Left ventricle myocardium superior (tissue), 1 donor: ENCODE measurements at regions not wholly inside any gene's neighbourhood (a gene's known extent, or its start where the extent isn't known, plus 50 kb on each side); places are given as distances from the start of the nearest gene placed in this dataset.
"Not testable (repeated sequence)": the region's sequence is repeated elsewhere in the genome, so short reads cannot be mapped to it uniquely, and the experiment has no call there.

ENCODE experiments used
- ATAC-seq: fragments of 200-7000 bp; cut with Tn5 transposase; one replicate; pipeline ENCODE4 v1.9.1; 2020; ENCODE audit warnings: mild to moderate bottlenecking, moderate library complexity
- DNase-seq: peaks from one replicate; pipeline ENCODE4 v3.0.0-alpha.2; 2020
- intact Hi-C: fragments of 100-400 bp; cut with micrococcal nuclease; formaldehyde crosslinking; loops from one replicate; pipeline ENCODE4 v1.11.0; 2022
- donor health status: DM: no; HTN: yes; CAD: no; lungs with severe emphysema.

GRCh38 chr5:106401561-106401960 is 1269.2 kb downstream of the EFNA5 start:
- intact Hi-C loops: no loop called here
- DNase-seq: no peak
- ATAC-seq: no peak

- intact Hi-C loops: no loop called here
- no peak for ATAC-seq
- DNase-seq: no peak
These were observed 1271.3 kb downstream of the EFNA5 start for GRCh38 chr5:106399391-106399790.

- intact Hi-C loops: no loop called here
- ATAC-seq: no peak
- no peak for DNase-seq
These were observed 1273.0 kb downstream of the EFNA5 start for GRCh38 chr5:106397700-106398099.

GRCh38 chr5:106393276-106393675 is 1277.5 kb downstream of the EFNA5 start:
- intact Hi-C loops: no loop called here
- no peak for DNase-seq
- no peak for ATAC-seq

- DNase-seq (no peak), ATAC-seq (no peak)
- intact Hi-C loops: no loop called here
These were observed 1278.0 kb downstream of the EFNA5 start for GRCh38 chr5:106392766-106393165.

- DNase-seq, ATAC-seq, intact Hi-C loops: not testable (repeated sequence)
These were observed 1283.0 kb downstream of the EFNA5 start for GRCh38 chr5:106387767-106388166.

GRCh38 chr5:106386287-106386686 is 1284.5 kb downstream of the EFNA5 start:
- intact Hi-C loops: no loop called here
- ATAC-seq (no peak), DNase-seq (no peak)

GRCh38 chr5:106380736-106381135 is 1290.0 kb downstream of the EFNA5 start:
- intact Hi-C loops: no loop called here
- no peak for DNase-seq
- ATAC-seq: no peak

- DNase-seq: no peak
- ATAC-seq: no peak
- intact Hi-C loops: no loop called here
These were observed 1294.2 kb downstream of the EFNA5 start for GRCh38 chr5:106376522-106376921.

- DNase-seq (no peak), ATAC-seq (no peak)
- intact Hi-C loops: no loop called here
These were observed 1295.8 kb downstream of the EFNA5 start for GRCh38 chr5:106374956-106375355.

GRCh38 chr5:106368021-106368420 is 1302.7 kb downstream of the EFNA5 start:
- ATAC-seq (no peak), DNase-seq (no peak)
- intact Hi-C loops: no loop called here

- intact Hi-C loops: no loop called here
- DNase-seq (no peak), ATAC-seq (no peak)
These were observed 1303.5 kb downstream of the EFNA5 start for GRCh38 chr5:106367281-106367680.

GRCh38 chr5:106363578-106363977 is 1307.2 kb downstream of the EFNA5 start:
- intact Hi-C loops: no loop called here
- ATAC-seq (no peak), DNase-seq (no peak)

- no peak for DNase-seq
- ATAC-seq: no peak
- intact Hi-C loops: no loop called here
These were observed 1308.8 kb downstream of the EFNA5 start for GRCh38 chr5:106361905-106362304.

- intact Hi-C loops: no loop called here
- ATAC-seq: no peak
- DNase-seq: no peak
These were observed 1339.3 kb downstream of the EFNA5 start for GRCh38 chr5:106331415-106331814.

- intact Hi-C loops: no loop called here
- DNase-seq (no peak), ATAC-seq (no peak)
These were observed 1346.4 kb downstream of the EFNA5 start for GRCh38 chr5:106324356-106324755.

GRCh38 chr5:106321242-106321641 is 1349.5 kb downstream of the EFNA5 start:
- DNase-seq (no peak), ATAC-seq (no peak)
- intact Hi-C loops: no loop called here

GRCh38 chr5:106314221-106314824 is 1356.4 kb downstream of the EFNA5 start:
- no peak for ATAC-seq
- DNase-seq: no peak
- intact Hi-C loops: no loop called here

GRCh38 chr5:106312360-106312759 is 1358.4 kb downstream of the EFNA5 start:
- no peak for ATAC-seq
- DNase-seq: no peak
- intact Hi-C loops: no loop called here

- intact Hi-C loops: no loop called here
- DNase-seq: no peak
- ATAC-seq: no peak
These were observed 1359.4 kb downstream of the EFNA5 start for GRCh38 chr5:106311230-106311915.

GRCh38 chr5:106307265-106307664 is 1363.5 kb downstream of the EFNA5 start:
- DNase-seq (no peak), ATAC-seq (no peak)
- intact Hi-C loops: no loop called here
